Neural progenitor cell (in vitro differentiated cells): ENCODE measurements at regions not wholly inside any gene's neighbourhood (a gene's known extent, or its start where the extent isn't known, plus 50 kb on each side); places are given as distances from the start of the nearest gene placed in this dataset.

Experiments used
- DNase-seq: peaks from one replicate; pipeline ENCODE4 v3.0.0-alpha.2; 2016; ENCODE audit warnings: low spot score
- H2AFZ ChIP-seq: fragments of 200-600 bp; sonication (generic); replicated peaks from 2 replicates; pipeline ENCODE4 v1.6.1; 2016; ENCODE audit warnings: antibody characterized with exemption
- H3F3A ChIP-seq: fragments of 200-600 bp; sonication (generic); 2 replicates; pipeline ENCODE4 v1.6.1; 2016; ENCODE audit warnings: antibody characterized with exemption, low read depth
- H3K27ac ChIP-seq: fragments of 200-600 bp; sonication (generic); 2 replicates; pipeline ENCODE4 v1.5.1; 2016; ENCODE audit warnings: mild to moderate bottlenecking
- H3K27me3 ChIP-seq: fragments of 200-600 bp; sonication (generic); 2 replicates; pipeline ENCODE4 v1.6.1; 2016; ENCODE audit warnings: mild to moderate bottlenecking, moderate library complexity
- H3K36me3 ChIP-seq: fragments of 200-600 bp; sonication (generic); 2 replicates; pipeline ENCODE4 v1.5.1; 2016
- H3K4me1 ChIP-seq: fragments of 200-600 bp; sonication (generic); 2 replicates; pipeline ENCODE4 v1.6.1; 2016; ENCODE audit warnings: mixed run types
- H3K4me2 ChIP-seq: fragments of 200-600 bp; sonication (generic); 2 replicates; pipeline ENCODE4 v1.6.1; 2016
- H3K4me3 ChIP-seq: fragments of 200-600 bp; sonication (generic); 2 replicates; pipeline ENCODE4 v1.5.1; 2016
- H3K79me2 ChIP-seq: fragments of 200-600 bp; sonication (generic); 2 replicates; pipeline ENCODE4 v1.6.1; 2016; ENCODE audit warnings: low read depth
- H3K9ac ChIP-seq: fragments of 200-600 bp; sonication (generic); 2 replicates; pipeline ENCODE4 v1.6.1; 2016
- H3K9me3 ChIP-seq: fragments of 200-600 bp; sonication (generic); 2 replicates; pipeline ENCODE4 v1.5.1; 2016; ENCODE audit warnings: low read depth
- H4K20me1 ChIP-seq: fragments of 200-600 bp; sonication (generic); 2 replicates; pipeline ENCODE4 v1.6.1; 2016; ENCODE audit warnings: low read depth
- H3K27ac Mint-ChIP-seq: 3 replicates; pipeline ENCODE4 v1.8.0; 2021; ENCODE audit warnings: mixed read lengths
- H3K27me3 Mint-ChIP-seq: 2 replicates; pipeline ENCODE4 v1.8.0; 2022; ENCODE audit warnings: low read depth, mild to moderate bottlenecking, inconsistent platforms, moderate library complexity, mixed read lengths; ENCODE audit not compliant: insufficient read depth
- H3K36me3 Mint-ChIP-seq: 3 replicates; pipeline ENCODE4 v1.8.0; 2021; ENCODE audit warnings: mixed read lengths
- H3K4me1 Mint-ChIP-seq: 3 replicates; pipeline ENCODE4 v1.8.0; 2021; ENCODE audit warnings: mixed read lengths
- H3K4me3 Mint-ChIP-seq: 3 replicates; pipeline ENCODE4 v1.8.0; 2021; ENCODE audit warnings: mild to moderate bottlenecking, moderate library complexity, mixed read lengths
- H3K9me3 Mint-ChIP-seq: 3 replicates; pipeline ENCODE4 v1.8.0; 2020; ENCODE audit warnings: mixed read lengths
- EZH2 ChIP-seq: fragments of 200-600 bp; sonication (generic); IDR thresholded peaks from 2 replicates; pipeline ENCODE4 v1.6.1; 2017; ENCODE audit warnings: antibody characterized with exemption, mild to moderate bottlenecking, moderate library complexity
- EZH2phosphoT487 ChIP-seq: fragments of 200-600 bp; sonication (generic); IDR thresholded peaks from 2 replicates; pipeline ENCODE4 v1.6.1; 2017; ENCODE audit warnings: antibody characterized with exemption
- TF ChIP-seq, protein P1 (sequence below): fragments of 200-600 bp; sonication (generic); IDR thresholded peaks from 2 replicates; pipeline ENCODE4 v1.5.1; 2017; ENCODE audit warnings: antibody characterized with exemption, mild to moderate bottlenecking

DNA sequence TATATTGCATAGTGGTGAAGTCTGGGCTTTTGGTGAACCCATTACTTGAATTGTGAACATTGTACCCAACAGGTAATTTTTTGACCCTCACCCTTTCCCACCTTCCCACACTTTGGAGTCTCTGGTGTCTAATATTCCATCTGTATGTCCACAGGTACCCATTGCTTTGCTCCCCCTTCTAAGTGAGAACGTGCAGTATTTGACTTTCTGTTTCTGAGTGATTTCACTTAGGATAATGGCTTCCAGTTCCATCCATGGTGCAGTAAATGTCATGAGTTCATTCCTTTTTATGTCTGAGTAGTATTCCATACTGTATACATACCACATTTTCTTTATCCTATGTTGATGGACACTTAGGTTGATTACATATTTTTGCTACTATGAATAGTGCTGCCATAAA, 91.5 kb upstream of the KIF5B start:
- Mint-ChIP-seq H3K9me3 (peaks cover under 1% of the 10 kb centered on the region), H3K4me1 (no peaks in the 10 kb centered on the region), H3K36me3 (no peaks in the 10 kb centered on the region), H3K4me3 (no peak overlapping the region), H3K27me3 (peaks cover 7% of the 10 kb centered on the region), H3K27ac (no peak overlapping the region)
- no peaks in the 10 kb centered on the region for H3K36me3 ChIP-seq
- no peaks in the 10 kb centered on the region for H3K27me3 ChIP-seq
- no peaks in the 10 kb centered on the region for H3K79me2 ChIP-seq
- no peaks in the 10 kb centered on the region for H3K4me1 ChIP-seq
- DNase-seq: no peak
- TF ChIP-seq, protein P1, sequence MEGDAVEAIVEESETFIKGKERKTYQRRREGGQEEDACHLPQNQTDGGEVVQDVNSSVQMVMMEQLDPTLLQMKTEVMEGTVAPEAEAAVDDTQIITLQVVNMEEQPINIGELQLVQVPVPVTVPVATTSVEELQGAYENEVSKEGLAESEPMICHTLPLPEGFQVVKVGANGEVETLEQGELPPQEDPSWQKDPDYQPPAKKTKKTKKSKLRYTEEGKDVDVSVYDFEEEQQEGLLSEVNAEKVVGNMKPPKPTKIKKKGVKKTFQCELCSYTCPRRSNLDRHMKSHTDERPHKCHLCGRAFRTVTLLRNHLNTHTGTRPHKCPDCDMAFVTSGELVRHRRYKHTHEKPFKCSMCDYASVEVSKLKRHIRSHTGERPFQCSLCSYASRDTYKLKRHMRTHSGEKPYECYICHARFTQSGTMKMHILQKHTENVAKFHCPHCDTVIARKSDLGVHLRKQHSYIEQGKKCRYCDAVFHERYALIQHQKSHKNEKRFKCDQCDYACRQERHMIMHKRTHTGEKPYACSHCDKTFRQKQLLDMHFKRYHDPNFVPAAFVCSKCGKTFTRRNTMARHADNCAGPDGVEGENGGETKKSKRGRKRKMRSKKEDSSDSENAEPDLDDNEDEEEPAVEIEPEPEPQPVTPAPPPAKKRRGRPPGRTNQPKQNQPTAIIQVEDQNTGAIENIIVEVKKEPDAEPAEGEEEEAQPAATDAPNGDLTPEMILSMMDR: no peak
- no peak overlapping the region for H3K4me3 ChIP-seq
- H3K9ac ChIP-seq: no peak overlapping the region
- H4K20me1 ChIP-seq: no peaks in the 10 kb centered on the region
- H3K4me2 ChIP-seq: no peak overlapping the region
- no peak overlapping the region for H2AFZ ChIP-seq
- H3F3A ChIP-seq: no peaks in the 10 kb centered on the region
- H3K27ac ChIP-seq: no peak overlapping the region
- no peaks in the 10 kb centered on the region for H3K9me3 ChIP-seq

DNA sequence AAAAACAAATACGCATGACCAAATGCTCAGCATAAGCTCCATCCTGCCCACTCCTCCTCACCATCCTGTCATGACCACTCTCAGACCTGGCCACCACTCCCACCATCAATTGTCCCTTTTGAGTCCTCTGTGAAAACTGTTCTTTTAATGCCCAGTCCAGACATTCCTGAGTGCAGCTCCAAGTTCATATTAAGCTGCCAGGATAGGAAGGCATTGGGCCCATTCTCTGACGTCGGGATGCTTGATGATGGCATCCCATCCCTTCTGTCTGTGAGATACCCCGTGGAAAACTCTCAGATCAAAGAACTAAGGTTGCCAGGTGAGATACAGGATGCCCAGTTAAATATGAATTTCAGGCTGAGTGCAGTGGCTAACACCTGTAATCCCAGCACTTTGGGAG, 89.9 kb upstream of the KIF5B start:
- Histone ChIP-seq H3K4me2 (no peak overlapping the region), H3K9ac (no peak overlapping the region), H2AFZ (no peak overlapping the region), H3K27me3 (no peaks in the 10 kb centered on the region), H3K4me3 (no peak overlapping the region), H3K9me3 (no peaks in the 10 kb centered on the region), H3K4me1 (no peaks in the 10 kb centered on the region), H3K79me2 (no peaks in the 10 kb centered on the region), H3K36me3 (no peaks in the 10 kb centered on the region), H3F3A (no peaks in the 10 kb centered on the region), H3K27ac (no peak overlapping the region), H4K20me1 (no peaks in the 10 kb centered on the region)
- Mint-ChIP-seq H3K27ac (peak overlapping the region; percentile 16), H3K27me3 (peaks cover 7% of the 10 kb centered on the region), H3K9me3 (no peaks in the 10 kb centered on the region), H3K4me3 (no peak overlapping the region), H3K36me3 (no peaks in the 10 kb centered on the region), H3K4me1 (no peaks in the 10 kb centered on the region)
- TF ChIP-seq EZH2phosphoT487 (no peak), EZH2 (no peak)
- TF ChIP-seq, protein P1: no peak
- DNase-seq: no peak

DNA sequence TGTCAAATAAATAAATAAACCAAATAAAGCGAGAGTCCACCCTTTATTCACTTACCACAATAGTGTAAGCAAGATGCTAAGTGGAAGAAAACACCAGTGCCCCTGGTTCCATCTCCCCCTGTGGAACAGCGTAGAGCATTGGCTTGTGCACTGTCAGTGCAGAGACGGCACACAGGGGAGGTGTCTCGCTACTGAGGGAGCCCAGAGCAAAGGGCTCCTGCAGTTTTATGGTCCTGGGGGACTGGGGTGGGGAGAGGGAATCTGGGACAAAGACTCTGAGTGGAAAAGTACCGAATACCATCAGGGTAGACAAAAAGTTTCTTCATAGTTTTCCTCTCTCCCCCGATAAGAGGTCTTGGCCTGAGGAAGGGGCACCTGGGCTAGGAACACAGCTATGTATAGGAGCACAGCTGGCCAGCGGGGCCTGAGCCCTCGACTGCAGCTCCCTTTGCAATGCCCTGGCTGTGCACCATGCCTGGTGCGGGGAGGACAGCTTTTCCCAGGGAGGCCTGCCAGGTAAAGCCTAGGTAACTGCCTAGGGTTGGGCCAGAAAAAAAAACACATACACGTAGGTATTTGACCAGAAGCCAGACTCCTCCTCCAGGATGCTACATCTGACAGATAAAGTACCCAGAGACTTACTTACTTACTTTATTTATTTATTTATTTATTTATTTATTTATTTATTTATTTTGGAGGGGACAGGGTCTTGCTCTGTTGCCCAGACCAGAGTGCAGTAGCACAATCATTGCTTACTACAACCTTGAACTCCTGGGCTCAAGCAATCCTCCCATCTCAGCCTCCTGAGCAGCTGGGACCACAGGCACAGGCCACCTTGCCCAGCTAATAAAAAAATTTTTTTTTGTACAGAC, 88.8 kb upstream of the KIF5B start:
- Histone ChIP-seq H3F3A (no peaks in the 10 kb centered on the region), H3K27ac (no peak overlapping the region), H3K79me2 (no peaks in the 10 kb centered on the region), H3K9me3 (no peaks in the 10 kb centered on the region), H3K4me2 (no peak overlapping the region), H3K4me1 (no peaks in the 10 kb centered on the region), H3K4me3 (no peak overlapping the region), H3K9ac (no peak overlapping the region), H2AFZ (peak overlapping the region; percentile 26), H3K36me3 (no peaks in the 10 kb centered on the region), H3K27me3 (no peaks in the 10 kb centered on the region), H4K20me1 (no peaks in the 10 kb centered on the region)
- Mint-ChIP-seq H3K4me1 (no peaks in the 10 kb centered on the region), H3K36me3 (no peaks in the 10 kb centered on the region), H3K27ac (no peak overlapping the region), H3K27me3 (peaks cover 7% of the 10 kb centered on the region), H3K9me3 (no peaks in the 10 kb centered on the region), H3K4me3 (no peak overlapping the region)
- TF ChIP-seq, protein P1: no peak
- TF ChIP-seq EZH2 (no peak), EZH2phosphoT487 (no peak)
- no peak for DNase-seq
